HEK293T (cell line): ENCODE measurements at regions not wholly inside any gene's neighbourhood (a gene's known extent, or its start where the extent isn't known, plus 50 kb on each side); places are given as distances from the start of the nearest gene placed in this dataset.

Source experiments
- ARNT ChIP-seq: fragments of 450-650 bp; IDR thresholded peaks from 2 replicates; pipeline ENCODE4 v1.6.1; 2017; ENCODE audit warnings: mild to moderate bottlenecking
- BHLHE40 ChIP-seq: fragments of 450-650 bp; IDR thresholded peaks from 2 replicates; pipeline ENCODE4 v1.6.1; 2016; ENCODE audit warnings: mild to moderate bottlenecking, moderate library complexity, borderline replicate concordance
- CTBP1 ChIP-seq: fragments of 450-650 bp; IDR thresholded peaks from 2 replicates; pipeline ENCODE4 v1.6.1; 2016; ENCODE audit warnings: borderline replicate concordance
- ELF4 ChIP-seq: fragments of 450-650 bp; IDR thresholded peaks from 2 replicates; pipeline ENCODE4 v1.6.1; 2017; ENCODE audit warnings: antibody characterized with exemption
- FOXA1 ChIP-seq: fragments of 450-650 bp; IDR thresholded peaks from 2 replicates; pipeline ENCODE4 v1.6.1; 2016; ENCODE audit warnings: mild to moderate bottlenecking
- FOXK2 ChIP-seq: fragments of 450-650 bp; IDR thresholded peaks from 2 replicates; pipeline ENCODE4 v1.6.1; 2016; ENCODE audit warnings: mild to moderate bottlenecking
- FOXM1 ChIP-seq: fragments of 450-650 bp; IDR thresholded peaks from 2 replicates; pipeline ENCODE4 v1.6.1; 2017; ENCODE audit warnings: mild to moderate bottlenecking, borderline replicate concordance
- HDGF ChIP-seq: fragments of 450-650 bp; IDR thresholded peaks from 2 replicates; pipeline ENCODE4 v1.6.1; 2017; ENCODE audit warnings: antibody characterized with exemption, borderline replicate concordance
- LEF1 ChIP-seq: fragments of 450-650 bp; IDR thresholded peaks from 2 replicates; pipeline ENCODE4 v1.6.1; 2017; ENCODE audit warnings: mild to moderate bottlenecking, borderline replicate concordance
- NFRKB ChIP-seq: fragments of 450-650 bp; IDR thresholded peaks from 2 replicates; pipeline ENCODE4 v1.6.1; 2016; ENCODE audit warnings: mild to moderate bottlenecking, moderate library complexity
- SP1 ChIP-seq: fragments of 450-650 bp; IDR thresholded peaks from 2 replicates; pipeline ENCODE4 v1.6.1; 2017
- TARDBP ChIP-seq: fragments of 450-650 bp; IDR thresholded peaks from 2 replicates; pipeline ENCODE4 v1.6.1; 2016
- ZNF384 ChIP-seq: fragments of 450-650 bp; IDR thresholded peaks from 2 replicates; pipeline ENCODE4 v1.6.1; 2016

GRCh38 chr2:160876029-160876428 lies 284.2 kb upstream of the TANK start:
- no peak for TF ChIP-seq ZNF384
- TF ChIP-seq FOXA1: no peak
- TF ChIP-seq ARNT: no peak
- TF ChIP-seq SP1: no peak
- TF ChIP-seq CTBP1: no peak
- TF ChIP-seq TARDBP: no peak
- no peak for TF ChIP-seq ELF4
- no peak for TF ChIP-seq LEF1
- TF ChIP-seq BHLHE40: no peak
- no peak for TF ChIP-seq FOXM1
- TF ChIP-seq NFRKB: no peak
- no peak for TF ChIP-seq HDGF
- TF ChIP-seq FOXK2: no peak
